HepG2 (cell line): ENCODE measurements at regions not wholly inside any gene's neighbourhood (a gene's known extent, or its start where the extent isn't known, plus 50 kb on each side); places are given as distances from the start of the nearest gene placed in this dataset.

ENCODE experiments used
- ATAC-seq: fragments of 200-7000 bp; cut with Tn5 transposase; 3 replicates; pipeline ENCODE4 v1.9.1; 2020; ENCODE audit warnings: mild to moderate bottlenecking, moderate library complexity
- BruUV-seq: library from RNA; stranded (reverse); fragments of 400-500 nt; replicated peaks from 2 replicates; lab custom pipeline; 2021; lab: Mats Ljungman, UMichigan
- CTCF ChIA-PET: fragments of 300-600 bp; formaldehyde crosslinking; extraction: SDS; loops from one replicate; lab custom pipeline; 2021; ENCODE audit warnings: low total read pairs, inconsistent platforms, low intra/inter-chr PET ratio; lab: Yijun Ruan, JAX
- POLR2A ChIA-PET: fragments of 350-600 bp; sonication (Branson Sonifier 250); formaldehyde crosslinking; loops from one replicate; lab custom pipeline; 2020; ENCODE audit warnings: antibody characterized with exemption, inconsistent platforms; lab: Yijun Ruan, JAX
- DNase-seq: peaks from one replicate; pipeline ENCODE4 v3.0.0-alpha.2; 2015; ENCODE audit warnings: low spot score
- FAIRE-seq: peaks from 3 replicates; lab custom pipeline; 2011; peaks lifted over from hg19 to GRCh38; lab: Jason Lieb, UNC
- H2AFZ ChIP-seq: one replicate; pipeline ENCODE4 v1.6.1; 2011; ENCODE audit warnings: low read length, inconsistent platforms
- H3K27ac ChIP-seq: fragments of 300-600 bp; 3 replicates; pipeline ENCODE4 v1.8.0; 2011; ENCODE audit warnings: mixed run types, mild to moderate bottlenecking, mixed read lengths, low read length, inconsistent platforms; ENCODE audit not compliant: insufficient read depth; ENCODE audit errors: extremely low read length
- H3K27me3 ChIP-seq, 2 experiments: fragments of 200-600 bp in 1 of 2; 2 replicates in 1 of 2; 3 replicates in 1 of 2; pipeline versions ENCODE4 v1.6.0 to v1.8.0; 2011; ENCODE audit warnings: low read length in 2 of 2, mild to moderate bottlenecking in 2 of 2, moderate library complexity in 2 of 2, inconsistent platforms in 1 of 2; ENCODE audit not compliant: insufficient read depth in 2 of 2, control insufficient read depth in 1 of 2
- H3K36me3 ChIP-seq, 2 experiments: fragments of 200-600 bp in 1 of 2; replicated peaks in 1 of 2; 2 replicates in 1 of 2; 3 replicates in 1 of 2; pipeline versions ENCODE4 v1.5.1 to v1.8.0; 2011; ENCODE audit warnings: low read length in 2 of 2, inconsistent platforms in 1 of 2; ENCODE audit not compliant: insufficient read depth in 2 of 2, control insufficient read depth in 1 of 2
- H3K4me1 ChIP-seq: 2 replicates; pipeline ENCODE4 v1.5.1; 2012; ENCODE audit warnings: low read length, inconsistent platforms; ENCODE audit not compliant: insufficient read depth
- H3K4me2 ChIP-seq: 2 replicates; pipeline ENCODE4 v1.6.0; 2011; ENCODE audit warnings: low read depth, low read length, inconsistent platforms
- H3K4me3 ChIP-seq, 3 experiments: fragments of 200-600 bp in 1 of 3; sonication (generic), shearing (Covaris generic) in 1 of 3; replicated peaks in 1 of 3; 2 replicates each; pipeline ENCODE4 v1.5.1; 2011 to 2016; ENCODE audit warnings: low read length in 3 of 3, inconsistent platforms in 2 of 3, low read depth in 2 of 3, mild to moderate bottlenecking in 2 of 3, control low read depth in 1 of 3, mixed read lengths in 1 of 3; ENCODE audit not compliant: insufficient read depth in 1 of 3
- H3K79me2 ChIP-seq: one replicate; pipeline ENCODE4 v1.6.1; 2011; ENCODE audit warnings: low read length, inconsistent platforms; ENCODE audit not compliant: insufficient read depth
- H3K9ac ChIP-seq: 2 replicates; pipeline ENCODE4 v1.6.0; 2011; ENCODE audit warnings: mild to moderate bottlenecking, low read depth, low read length, inconsistent platforms; ENCODE audit not compliant: insufficient read depth
- H3K9me3 ChIP-seq: 2 replicates; pipeline ENCODE4 v1.5.1; 2012; ENCODE audit warnings: mild to moderate bottlenecking, low read length
- H4K20me1 ChIP-seq: 2 replicates; pipeline ENCODE4 v1.6.0; 2011; ENCODE audit warnings: inconsistent platforms, mild to moderate bottlenecking, low read length, moderate library complexity; ENCODE audit not compliant: insufficient read depth
- FOXC1 ChIP-seq: sonication (generic); formaldehyde crosslinking; IDR thresholded peaks from 2 replicates; pipeline ENCODE4 v1.8.0; 2022; ENCODE audit warnings: mild to moderate bottlenecking, missing genetic modification reagents, borderline replicate concordance
- HNRNPH1 ChIP-seq: fragments of 200-400 bp; formaldehyde crosslinking; optimal IDR thresholded peaks from 2 replicates; pipeline ENCODE3; 2017; ENCODE audit warnings: mild to moderate bottlenecking, low read depth, low read length
- KLF11 ChIP-seq: IDR thresholded peaks from 2 replicates; pipeline ENCODE4 v1.6.1; 2016; ENCODE audit warnings: missing compliant biosample characterization
- NR3C1 ChIP-seq: sonication (generic); formaldehyde crosslinking; IDR thresholded peaks from 2 replicates; pipeline ENCODE4 v1.4.0; 2020; ENCODE audit warnings: missing genetic modification reagents
- POLR2AphosphoS5 ChIP-seq: IDR thresholded peaks from 2 replicates; pipeline ENCODE4 v1.6.1; 2012; ENCODE audit warnings: low read depth, low read length
- SP5 ChIP-seq: IDR thresholded peaks from 2 replicates; pipeline ENCODE4 v1.6.1; 2016; ENCODE audit warnings: low read depth, borderline replicate concordance
- ZNF225 ChIP-seq: sonication (generic); formaldehyde crosslinking; IDR thresholded peaks from 2 replicates; pipeline ENCODE4 v1.4.0; 2020; ENCODE audit warnings: mild to moderate bottlenecking, missing genetic modification reagents
- ZSCAN31 ChIP-seq: sonication (generic); formaldehyde crosslinking; IDR thresholded peaks from 2 replicates; pipeline ENCODE4 v1.5.0; 2020; ENCODE audit warnings: low read depth, mild to moderate bottlenecking, missing genetic modification reagents
- WGBS: methylation state at CpG from one replicate; pipeline ENCODE4 v1.1.6; 2017; ENCODE audit warnings: low lambda C conversion rate; 5-methylcytosine and 5-hydroxymethylcytosine counted together
- in situ Hi-C: cut with HindIII; loops from 2 replicates; pipeline ENCODE4 v1.10.0; 2017; ENCODE audit warnings: low pct_unique_long_range_greater_than_20kb; ENCODE audit not compliant: extremely low pct_ligation_motif_present
- intact Hi-C: fragments of 100-400 bp; cut with micrococcal nuclease; formaldehyde crosslinking; loops from one replicate; pipeline ENCODE4 v1.10.0; 2022; ENCODE audit not compliant: unreplicated experiment
- TF ChIP-seq, protein P1 (sequence below): IDR thresholded peaks from 2 replicates; pipeline ENCODE4 v1.4.0; 2020; ENCODE audit warnings: mild to moderate bottlenecking, missing genetic modification reagents
- TF ChIP-seq, protein P2 (sequence below): sonication (generic); formaldehyde crosslinking; IDR thresholded peaks from 2 replicates; pipeline ENCODE4 v1.4.0; 2020; ENCODE audit warnings: mild to moderate bottlenecking, missing genetic modification reagents

DNA sequence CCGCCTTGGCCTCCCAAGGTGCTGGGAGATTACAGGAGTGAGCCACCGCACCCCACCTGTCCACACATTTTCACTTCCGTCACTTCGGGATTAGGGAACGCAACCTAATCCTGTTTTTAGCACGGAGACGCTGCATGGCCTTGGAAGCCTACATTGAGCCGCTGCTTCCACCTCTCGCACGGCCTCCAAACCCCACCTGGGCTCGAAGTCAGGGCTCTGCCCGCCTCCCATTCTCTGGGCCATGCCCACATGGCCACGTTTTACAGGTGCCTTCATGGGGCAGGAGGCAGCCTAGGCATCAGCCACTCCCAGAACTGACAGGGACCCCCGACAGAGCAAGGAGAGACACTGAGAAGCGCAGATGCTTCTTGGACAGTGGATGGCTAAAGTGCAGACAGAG is 100.6 kb downstream of the OAT start:
- CTCF ChIA-PET, result no interaction called here
- H3K79me2 ChIP-seq, result no peaks in the 10 kb centered on the region
- no TSS peak for BruUV-seq
- H3K9ac ChIP-seq, result no peak overlapping the region
- H3K27ac ChIP-seq, result no peak overlapping the region
- H3K36me3 ChIP-seq, result no peaks in the 10 kb centered on the region
- H3K4me2 ChIP-seq, result no peak overlapping the region
- no peak overlapping the region for H3K4me3 ChIP-seq
- peaks cover 10% of the 10 kb centered on the region for H3K4me1 ChIP-seq
- H3K27me3 ChIP-seq, result peaks cover 0 to 5% of the 10 kb centered on the region in 2 experiments; a peak in 1 of 5 replicates
- H3K9me3 ChIP-seq, result no peaks in the 10 kb centered on the region
- WGBS, result 58% methylated on average over 15 of the region's 15 CpGs
- intact Hi-C loops (no loop called here), in situ Hi-C loops (no loop called here)
- H2AFZ ChIP-seq, result no peak overlapping the region
- TF ChIP-seq POLR2AphosphoS5 (no peak), ZNF225 (CRISPR knock-in tag) (no peak), ZSCAN31 (CRISPR knock-in tag) (no peak), KLF11 (CRISPR knock-in tag) (no peak), HNRNPH1 (no peak), SP5 (CRISPR knock-in tag) (no peak), NR3C1 (CRISPR knock-in tag) (no peak), FOXC1 (CRISPR knock-in tag) (no peak)
- TF ChIP-seq, protein P1, sequence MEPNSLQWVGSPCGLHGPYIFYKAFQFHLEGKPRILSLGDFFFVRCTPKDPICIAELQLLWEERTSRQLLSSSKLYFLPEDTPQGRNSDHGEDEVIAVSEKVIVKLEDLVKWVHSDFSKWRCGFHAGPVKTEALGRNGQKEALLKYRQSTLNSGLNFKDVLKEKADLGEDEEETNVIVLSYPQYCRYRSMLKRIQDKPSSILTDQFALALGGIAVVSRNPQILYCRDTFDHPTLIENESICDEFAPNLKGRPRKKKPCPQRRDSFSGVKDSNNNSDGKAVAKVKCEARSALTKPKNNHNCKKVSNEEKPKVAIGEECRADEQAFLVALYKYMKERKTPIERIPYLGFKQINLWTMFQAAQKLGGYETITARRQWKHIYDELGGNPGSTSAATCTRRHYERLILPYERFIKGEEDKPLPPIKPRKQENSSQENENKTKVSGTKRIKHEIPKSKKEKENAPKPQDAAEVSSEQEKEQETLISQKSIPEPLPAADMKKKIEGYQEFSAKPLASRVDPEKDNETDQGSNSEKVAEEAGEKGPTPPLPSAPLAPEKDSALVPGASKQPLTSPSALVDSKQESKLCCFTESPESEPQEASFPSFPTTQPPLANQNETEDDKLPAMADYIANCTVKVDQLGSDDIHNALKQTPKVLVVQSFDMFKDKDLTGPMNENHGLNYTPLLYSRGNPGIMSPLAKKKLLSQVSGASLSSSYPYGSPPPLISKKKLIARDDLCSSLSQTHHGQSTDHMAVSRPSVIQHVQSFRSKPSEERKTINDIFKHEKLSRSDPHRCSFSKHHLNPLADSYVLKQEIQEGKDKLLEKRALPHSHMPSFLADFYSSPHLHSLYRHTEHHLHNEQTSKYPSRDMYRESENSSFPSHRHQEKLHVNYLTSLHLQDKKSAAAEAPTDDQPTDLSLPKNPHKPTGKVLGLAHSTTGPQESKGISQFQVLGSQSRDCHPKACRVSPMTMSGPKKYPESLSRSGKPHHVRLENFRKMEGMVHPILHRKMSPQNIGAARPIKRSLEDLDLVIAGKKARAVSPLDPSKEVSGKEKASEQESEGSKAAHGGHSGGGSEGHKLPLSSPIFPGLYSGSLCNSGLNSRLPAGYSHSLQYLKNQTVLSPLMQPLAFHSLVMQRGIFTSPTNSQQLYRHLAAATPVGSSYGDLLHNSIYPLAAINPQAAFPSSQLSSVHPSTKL (CRISPR knock-in tag), result no peak
- TF ChIP-seq, protein P2, sequence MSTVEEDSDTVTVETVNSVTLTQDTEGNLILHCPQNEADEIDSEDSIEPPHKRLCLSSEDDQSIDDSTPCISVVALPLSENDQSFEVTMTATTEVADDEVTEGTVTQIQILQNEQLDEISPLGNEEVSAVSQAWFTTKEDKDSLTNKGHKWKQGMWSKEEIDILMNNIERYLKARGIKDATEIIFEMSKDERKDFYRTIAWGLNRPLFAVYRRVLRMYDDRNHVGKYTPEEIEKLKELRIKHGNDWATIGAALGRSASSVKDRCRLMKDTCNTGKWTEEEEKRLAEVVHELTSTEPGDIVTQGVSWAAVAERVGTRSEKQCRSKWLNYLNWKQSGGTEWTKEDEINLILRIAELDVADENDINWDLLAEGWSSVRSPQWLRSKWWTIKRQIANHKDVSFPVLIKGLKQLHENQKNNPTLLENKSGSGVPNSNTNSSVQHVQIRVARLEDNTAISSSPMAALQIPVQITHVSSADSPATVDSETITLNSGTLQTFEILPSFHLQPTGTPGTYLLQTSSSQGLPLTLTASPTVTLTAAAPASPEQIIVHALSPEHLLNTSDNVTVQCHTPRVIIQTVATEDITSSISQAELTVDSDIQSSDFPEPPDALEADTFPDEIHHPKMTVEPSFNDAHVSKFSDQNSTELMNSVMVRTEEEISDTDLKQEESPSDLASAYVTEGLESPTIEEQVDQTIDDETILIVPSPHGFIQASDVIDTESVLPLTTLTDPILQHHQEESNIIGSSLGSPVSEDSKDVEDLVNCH (CRISPR knock-in tag), result no peak
- FAIRE-seq, result no peak
- no peak for DNase-seq
- no peaks in the 10 kb centered on the region for H4K20me1 ChIP-seq
- POLR2A ChIA-PET, result no interaction called here
- ATAC-seq, result no peak
